PFSK-1 (cell line): ENCODE measurements at regions not wholly inside any gene's neighbourhood (a gene's known extent, or its start where the extent isn't known, plus 50 kb on each side); places are given as distances from the start of the nearest gene placed in this dataset.

ENCODE experiments used
- FOXP2 ChIP-seq: optimal IDR thresholded peaks from 2 replicates; pipeline ENCODE3; 2011; ENCODE audit warnings: borderline replicate concordance, control low read depth, inconsistent platforms; ENCODE audit not compliant: insufficient read depth; ENCODE audit errors: extremely low read length, extremely low read depth
- POLR2AphosphoS5 ChIP-seq: IDR thresholded peaks from 2 replicates; pipeline ENCODE4 v1.6.1; 2012; ENCODE audit warnings: low read depth, mild to moderate bottlenecking, control low read depth, low read length, moderate library complexity
- SIN3A ChIP-seq: IDR thresholded peaks from 2 replicates; pipeline ENCODE4 v1.6.1; 2012; ENCODE audit warnings: mild to moderate bottlenecking, low read length, moderate library complexity, borderline replicate concordance; ENCODE audit not compliant: insufficient read depth
- TAF1 ChIP-seq: IDR thresholded peaks from 2 replicates; pipeline ENCODE4 v1.6.1; 2012; ENCODE audit warnings: low read length, control low read depth, borderline replicate concordance; ENCODE audit not compliant: insufficient read depth
- TF ChIP-seq, protein P1 (sequence below), 2 experiments: IDR thresholded peaks; 2 replicates each; pipeline versions ENCODE4 v1.6.1 to v1.8.0; 2011 to 2012; ENCODE audit warnings: low read depth in 2 of 2, low read length in 2 of 2, control low read depth in 1 of 2, inconsistent platforms in 1 of 2, mild to moderate bottlenecking in 1 of 2, moderate library complexity in 1 of 2; ENCODE audit not compliant: insufficient read depth in 1 of 2

DNA sequence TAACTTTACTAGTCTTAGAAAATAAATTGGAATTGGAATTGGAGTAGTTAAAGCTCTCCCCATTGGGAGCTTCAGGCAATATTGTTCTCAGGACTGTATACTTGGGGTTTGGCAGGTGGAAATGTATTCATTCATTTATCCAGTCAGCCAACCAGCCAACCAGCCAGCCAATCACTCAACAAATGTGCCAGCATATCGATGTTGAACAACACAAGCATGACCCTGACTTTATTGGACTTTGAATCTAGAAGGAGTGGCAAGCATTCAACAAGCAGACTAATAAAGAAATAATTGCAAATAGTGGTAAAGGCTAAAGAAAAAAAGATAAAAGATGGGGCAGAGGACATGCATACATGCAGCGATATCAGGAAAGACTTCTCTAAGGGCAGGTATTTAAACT lies 55.5 kb upstream of the ZC3H11B start:
- no peak for TF ChIP-seq POLR2AphosphoS5
- TF ChIP-seq TAF1, result no peak
- TF ChIP-seq, protein P1, sequence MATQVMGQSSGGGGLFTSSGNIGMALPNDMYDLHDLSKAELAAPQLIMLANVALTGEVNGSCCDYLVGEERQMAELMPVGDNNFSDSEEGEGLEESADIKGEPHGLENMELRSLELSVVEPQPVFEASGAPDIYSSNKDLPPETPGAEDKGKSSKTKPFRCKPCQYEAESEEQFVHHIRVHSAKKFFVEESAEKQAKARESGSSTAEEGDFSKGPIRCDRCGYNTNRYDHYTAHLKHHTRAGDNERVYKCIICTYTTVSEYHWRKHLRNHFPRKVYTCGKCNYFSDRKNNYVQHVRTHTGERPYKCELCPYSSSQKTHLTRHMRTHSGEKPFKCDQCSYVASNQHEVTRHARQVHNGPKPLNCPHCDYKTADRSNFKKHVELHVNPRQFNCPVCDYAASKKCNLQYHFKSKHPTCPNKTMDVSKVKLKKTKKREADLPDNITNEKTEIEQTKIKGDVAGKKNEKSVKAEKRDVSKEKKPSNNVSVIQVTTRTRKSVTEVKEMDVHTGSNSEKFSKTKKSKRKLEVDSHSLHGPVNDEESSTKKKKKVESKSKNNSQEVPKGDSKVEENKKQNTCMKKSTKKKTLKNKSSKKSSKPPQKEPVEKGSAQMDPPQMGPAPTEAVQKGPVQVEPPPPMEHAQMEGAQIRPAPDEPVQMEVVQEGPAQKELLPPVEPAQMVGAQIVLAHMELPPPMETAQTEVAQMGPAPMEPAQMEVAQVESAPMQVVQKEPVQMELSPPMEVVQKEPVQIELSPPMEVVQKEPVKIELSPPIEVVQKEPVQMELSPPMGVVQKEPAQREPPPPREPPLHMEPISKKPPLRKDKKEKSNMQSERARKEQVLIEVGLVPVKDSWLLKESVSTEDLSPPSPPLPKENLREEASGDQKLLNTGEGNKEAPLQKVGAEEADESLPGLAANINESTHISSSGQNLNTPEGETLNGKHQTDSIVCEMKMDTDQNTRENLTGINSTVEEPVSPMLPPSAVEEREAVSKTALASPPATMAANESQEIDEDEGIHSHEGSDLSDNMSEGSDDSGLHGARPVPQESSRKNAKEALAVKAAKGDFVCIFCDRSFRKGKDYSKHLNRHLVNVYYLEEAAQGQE (IDR thresholded peaks at IDR 0.05; ENCODE audit: insufficient read depth in 1 of 2, low read depth in 2 of 2, low read length in 2 of 2), result no peak
- no peak for TF ChIP-seq SIN3A
- TF ChIP-seq FOXP2, result no peak
